HG02870 (cell line): ENCODE measurements at regions not wholly inside any gene's neighbourhood (a gene's known extent, or its start where the extent isn't known, plus 50 kb on each side); places are given as distances from the start of the nearest gene placed in this dataset.
"Not testable (repeated sequence)": the region's sequence is repeated elsewhere in the genome, so short reads cannot be mapped to it uniquely, and the experiment has no call there.

ENCODE experiments used
- ATAC-seq: cut with Tn5 transposase; IDR thresholded peaks from one replicate; pipeline ENCODE4 v1.9.1; 2021; ENCODE audit warnings: mild to moderate bottlenecking, moderate library complexity; ENCODE audit not compliant: unreplicated experiment

DNA sequence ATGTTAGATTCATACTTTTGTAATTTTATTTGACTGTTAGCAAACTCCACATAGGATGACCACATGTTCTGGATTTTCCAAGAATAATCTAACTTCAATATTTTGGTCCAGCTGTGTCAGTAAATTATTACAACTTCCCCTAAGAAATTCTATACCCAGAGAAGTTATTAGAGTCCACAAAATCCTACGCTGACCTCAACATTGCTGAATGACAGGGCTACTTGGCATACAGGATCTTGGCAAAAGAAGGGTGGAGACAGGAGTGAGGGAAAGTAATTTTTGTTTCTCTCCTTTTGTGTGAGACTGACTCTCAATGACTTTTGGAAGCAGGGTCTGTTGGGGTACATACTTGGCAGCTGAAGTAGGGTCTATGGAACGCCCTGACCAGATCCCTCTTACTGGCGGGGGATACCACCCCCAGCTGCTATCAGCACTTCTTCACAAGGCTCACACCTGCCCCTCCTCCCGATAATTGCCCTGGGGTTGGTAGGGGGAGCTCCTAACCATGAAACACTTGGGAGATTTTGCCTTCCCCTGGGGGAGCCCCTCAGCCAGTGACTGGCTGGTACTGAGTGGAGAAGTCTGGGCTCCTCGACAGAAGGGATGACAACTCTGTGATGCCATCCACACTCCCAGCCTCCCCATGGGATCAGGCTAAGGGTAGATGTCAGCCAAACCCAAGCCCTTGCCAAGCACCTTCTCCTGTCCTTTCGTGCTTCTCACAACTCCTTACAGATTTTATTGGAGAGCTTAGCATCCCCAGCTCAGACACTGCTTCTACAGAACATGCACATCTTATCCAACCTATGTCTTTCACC is 110.6 kb upstream of the FHL2 start:
- ATAC-seq: no peak

GRCh38 chr2:105506860-105507259 is 108.0 kb upstream of the FHL2 start:
- not testable (repeated sequence) for ATAC-seq

- ATAC-seq: no peak
Observed at GRCh38 chr2:105504459-105504858, 105.6 kb upstream of the FHL2 start.

GRCh38 chr2:105502625-105503334 is 103.9 kb upstream of the FHL2 start:
- ATAC-seq: no peak

DNA sequence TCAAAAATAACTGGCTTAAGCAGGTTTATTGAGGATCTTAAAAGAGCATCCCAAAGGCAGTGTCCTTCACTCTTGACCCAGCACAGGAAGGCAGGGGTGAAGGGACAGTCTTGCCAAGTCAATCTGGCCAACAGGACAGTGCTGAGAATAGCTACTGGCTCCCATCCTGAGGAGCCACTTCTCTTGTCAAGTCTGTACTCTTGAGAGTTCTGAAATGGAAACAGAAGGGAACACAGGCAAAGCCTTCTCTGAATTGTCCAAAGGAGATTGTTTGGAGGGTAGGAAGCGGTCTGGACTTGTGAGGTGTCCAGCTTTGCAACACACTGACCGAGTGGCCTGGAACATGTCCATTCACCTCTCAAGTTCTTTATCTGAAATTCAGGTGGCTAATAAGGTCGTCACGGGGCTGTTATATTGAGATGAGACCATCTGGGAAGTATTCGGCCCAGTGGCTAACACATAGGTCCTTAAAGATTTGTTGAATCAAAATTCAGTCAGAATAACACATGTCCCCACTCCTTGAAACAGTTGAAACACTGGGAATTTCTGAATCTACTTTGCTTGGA is 99.5 kb upstream of the FHL2 start:
- ATAC-seq: no peak

GRCh38 chr2:105497094-105497493 is 98.2 kb upstream of the FHL2 start:
- no peak for ATAC-seq

DNA sequence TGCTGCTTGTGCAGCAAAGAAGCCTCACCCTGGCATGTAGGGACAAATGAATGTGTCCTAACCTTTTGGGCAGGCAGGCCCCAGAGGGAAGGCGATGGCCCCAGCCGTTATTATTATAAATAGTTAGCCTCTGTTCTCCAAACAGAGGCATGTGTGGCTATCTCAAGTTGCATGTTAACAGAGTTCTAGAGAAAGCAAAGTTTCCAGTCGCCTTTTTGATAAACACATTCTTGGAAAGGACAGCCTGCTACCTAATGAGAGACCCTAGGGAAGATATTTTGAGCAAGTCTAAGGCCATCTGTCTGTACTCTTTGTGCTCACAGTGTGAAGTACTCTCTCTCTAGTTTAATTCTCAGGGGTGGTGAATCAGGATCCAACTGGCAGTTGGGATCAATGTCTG is 97.4 kb upstream of the FHL2 start:
- ATAC-seq: no peak

DNA sequence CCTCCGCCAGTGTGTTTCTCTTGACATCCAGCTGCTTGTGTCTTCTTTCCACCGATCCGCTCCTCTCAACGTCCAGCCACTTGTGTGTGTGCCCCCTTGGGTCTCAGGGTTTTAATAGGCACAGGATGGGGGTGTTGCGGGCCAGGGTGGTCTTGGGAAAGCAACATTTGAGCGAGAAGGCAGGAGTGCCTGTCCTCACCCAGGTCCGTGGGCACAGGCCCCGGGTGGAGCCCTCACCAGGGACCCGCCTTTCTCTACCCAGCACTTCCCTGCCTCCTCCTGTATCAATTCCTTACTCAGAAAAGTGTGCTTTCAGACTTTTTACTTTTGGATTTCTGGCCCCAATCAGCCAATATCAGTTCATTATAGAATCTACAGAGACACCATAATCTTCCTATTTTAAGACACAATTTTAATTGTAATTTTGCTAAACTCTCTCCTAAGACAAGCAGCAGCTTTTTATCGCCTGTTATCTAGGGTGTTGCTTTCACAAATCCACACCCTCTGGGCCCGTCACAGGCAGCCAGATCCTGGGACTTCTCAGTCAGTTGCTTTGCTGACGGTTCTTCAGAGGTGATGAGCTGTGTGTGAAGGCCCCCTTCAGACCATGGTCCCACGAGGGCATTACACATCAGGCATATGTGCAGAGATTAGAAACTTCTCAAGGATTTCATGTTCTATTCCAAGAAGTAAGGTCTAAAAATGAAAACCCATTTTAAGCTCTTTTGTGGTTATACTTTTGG is 96.0 kb upstream of the FHL2 start:
- no peak for ATAC-seq

GRCh38 chr2:105490956-105491355 is 92.1 kb upstream of the FHL2 start:
- no peak for ATAC-seq

DNA sequence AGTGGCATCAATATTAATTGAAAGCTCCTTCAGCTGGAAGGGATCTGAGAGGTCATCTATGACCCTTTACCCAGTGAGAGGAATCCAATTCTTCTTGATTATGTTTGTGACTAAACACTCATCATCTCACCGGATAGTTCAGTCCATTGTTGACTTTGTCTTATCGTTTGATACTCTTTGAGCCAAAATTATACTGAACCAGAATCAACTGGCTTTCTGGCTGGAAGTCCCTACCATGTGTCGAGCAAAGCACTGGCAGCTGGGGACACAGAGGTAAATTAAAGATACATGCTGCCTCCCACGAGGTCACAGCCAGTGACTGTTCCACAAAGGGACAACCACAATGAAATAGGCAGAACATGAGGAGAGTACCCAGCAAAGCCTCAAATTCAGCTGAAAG is 91.4 kb upstream of the FHL2 start:
- no peak for ATAC-seq

GRCh38 chr2:105489168-105489878 is 90.5 kb upstream of the FHL2 start:
- ATAC-seq: no peak

DNA sequence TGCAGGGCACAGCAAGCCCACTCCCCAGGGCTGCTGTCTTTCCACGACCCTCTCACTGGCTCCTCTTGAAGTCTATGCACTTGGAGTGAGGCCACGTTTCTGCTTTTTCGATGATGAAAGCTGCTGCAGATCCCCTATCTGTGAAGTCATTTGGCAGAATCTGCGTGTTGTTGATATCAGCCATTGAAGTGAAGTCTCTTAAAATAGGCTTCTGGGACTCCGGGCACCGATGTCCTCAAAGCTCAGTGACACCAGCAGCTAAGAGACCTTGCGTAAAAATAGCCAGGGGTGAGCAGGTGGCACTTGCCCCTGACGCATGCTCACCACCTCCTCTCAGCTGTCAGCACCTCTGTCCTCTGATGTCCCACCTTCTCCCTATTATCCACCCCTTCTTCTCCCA is 89.4 kb upstream of the FHL2 start:
- ATAC-seq: no peak

- ATAC-seq: no peak
Observed at GRCh38 chr2:105487142-105488069, 88.6 kb upstream of the FHL2 start.

- no peak for ATAC-seq
Observed at GRCh38 chr2:105486762-105487141, 87.9 kb upstream of the FHL2 start.

DNA sequence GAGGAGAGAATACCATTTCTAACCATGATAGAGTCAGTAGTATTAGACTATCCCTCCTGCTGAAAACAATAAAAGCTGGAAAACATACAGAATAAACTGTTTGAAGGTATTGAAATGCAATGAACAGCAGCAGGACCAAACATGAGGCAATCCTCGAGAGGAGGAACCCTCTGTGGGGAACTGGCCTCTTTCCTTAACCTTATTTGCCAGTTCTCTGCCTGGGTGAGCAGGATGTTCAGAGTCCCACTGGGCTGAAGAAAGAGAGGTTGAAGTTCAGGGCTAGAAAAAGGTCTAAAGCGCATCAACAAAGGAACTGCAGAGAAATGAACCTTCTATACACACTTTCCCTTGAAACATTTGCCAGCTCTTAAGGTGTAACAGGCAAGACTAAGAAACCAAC is 79.8 kb upstream of the FHL2 start:
- ATAC-seq: no peak

GRCh38 chr2:105477050-105477620 is 78.3 kb upstream of the FHL2 start:
- ATAC-seq: not testable (repeated sequence)

- ATAC-seq: no peak
Observed at GRCh38 chr2:105473011-105473410, 74.2 kb upstream of the FHL2 start.

DNA sequence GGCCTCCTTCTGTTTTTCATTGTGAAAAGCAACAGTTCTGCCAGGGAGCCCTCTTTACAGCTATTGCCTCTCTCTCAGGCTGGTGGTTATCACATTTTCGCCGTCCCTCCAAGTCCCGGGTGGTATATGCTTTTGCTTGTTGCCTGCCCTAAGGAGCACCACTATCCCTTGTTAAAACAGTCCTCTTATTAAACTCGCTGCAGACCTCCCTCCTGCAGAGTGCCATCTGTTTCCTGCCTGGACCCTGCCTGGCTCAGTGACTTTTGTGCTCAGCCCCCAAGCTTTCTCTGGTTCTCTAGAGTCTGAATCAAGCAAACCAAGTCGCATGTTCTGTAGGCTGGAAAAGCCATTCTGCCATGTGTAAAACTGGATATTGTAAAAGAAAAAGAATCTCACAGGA is 72.1 kb upstream of the FHL2 start:
- ATAC-seq: no peak

DNA sequence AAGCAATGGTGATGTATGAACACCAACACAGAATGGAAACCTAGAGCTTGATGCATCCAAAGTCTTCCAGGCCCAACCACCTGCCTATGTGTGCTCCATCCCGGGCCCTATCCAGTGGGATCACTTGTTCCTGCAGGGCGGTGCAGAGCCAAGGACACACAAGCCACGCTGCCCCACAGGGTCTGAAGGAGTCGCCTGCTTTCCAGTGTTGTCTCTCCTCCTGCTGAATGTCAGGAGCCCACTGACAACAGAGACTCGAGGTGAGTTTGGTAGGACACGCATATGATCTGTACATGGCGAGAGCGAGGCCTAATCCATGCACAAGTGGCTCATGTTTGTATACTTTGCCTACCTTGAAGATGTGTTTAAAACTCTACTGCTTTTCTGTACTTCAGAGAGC is 70.9 kb upstream of the FHL2 start:
- ATAC-seq: no peak
